HL-60 (cell line): ENCODE measurements at regions not wholly inside any gene's neighbourhood (a gene's known extent, or its start where the extent isn't known, plus 50 kb on each side); places are given as distances from the start of the nearest gene placed in this dataset.

ENCODE experiments used
- DNase-seq, 2 experiments: peaks; one replicate each; pipeline ENCODE4 v3.0.0-alpha.2; 2010 to 2020; ENCODE audit warnings: low read depth in 1 of 2, low spot score in 1 of 2
- H3K27ac ChIP-seq: fragments of 250-450 bp; sonication (Bioruptor Pico); replicated peaks from 2 replicates; pipeline ENCODE4 v1.5.1; 2020; ENCODE audit warnings: mild to moderate bottlenecking, moderate library complexity
- H3K27me3 ChIP-seq: fragments of 250-450 bp; sonication (Bioruptor Pico); 2 replicates; pipeline ENCODE4 v1.5.1; 2021; ENCODE audit warnings: mild to moderate bottlenecking, moderate library complexity; ENCODE audit not compliant: insufficient read depth, poor library complexity, severe bottlenecking
- H3K4me3 ChIP-seq: replicated peaks from 2 replicates; pipeline ENCODE4 v1.5.1; 2011; ENCODE audit warnings: mild to moderate bottlenecking, control low read depth, low read length; ENCODE audit not compliant: insufficient read depth
- GABPA ChIP-seq: IDR thresholded peaks from 2 replicates; pipeline ENCODE4 v1.6.1; 2012; ENCODE audit warnings: low read depth
- POLR2AphosphoS5 ChIP-seq: IDR thresholded peaks from 2 replicates; pipeline ENCODE4 v1.6.1; 2012; ENCODE audit warnings: low read depth
- REST ChIP-seq: IDR thresholded peaks from 2 replicates; pipeline ENCODE4 v1.6.1; 2012; ENCODE audit warnings: low read depth; ENCODE audit not compliant: insufficient replicate concordance
- SPI1 ChIP-seq: IDR thresholded peaks from 2 replicates; pipeline ENCODE4 v1.6.1; 2012; ENCODE audit warnings: low read depth, mild to moderate bottlenecking, borderline replicate concordance
- TF ChIP-seq, protein P1 (sequence below): IDR thresholded peaks from one replicate; pipeline ENCODE4 v1.5.1; 2011; ENCODE audit warnings: low read length, control low read depth, inconsistent platforms; ENCODE audit not compliant: insufficient read depth

DNA sequence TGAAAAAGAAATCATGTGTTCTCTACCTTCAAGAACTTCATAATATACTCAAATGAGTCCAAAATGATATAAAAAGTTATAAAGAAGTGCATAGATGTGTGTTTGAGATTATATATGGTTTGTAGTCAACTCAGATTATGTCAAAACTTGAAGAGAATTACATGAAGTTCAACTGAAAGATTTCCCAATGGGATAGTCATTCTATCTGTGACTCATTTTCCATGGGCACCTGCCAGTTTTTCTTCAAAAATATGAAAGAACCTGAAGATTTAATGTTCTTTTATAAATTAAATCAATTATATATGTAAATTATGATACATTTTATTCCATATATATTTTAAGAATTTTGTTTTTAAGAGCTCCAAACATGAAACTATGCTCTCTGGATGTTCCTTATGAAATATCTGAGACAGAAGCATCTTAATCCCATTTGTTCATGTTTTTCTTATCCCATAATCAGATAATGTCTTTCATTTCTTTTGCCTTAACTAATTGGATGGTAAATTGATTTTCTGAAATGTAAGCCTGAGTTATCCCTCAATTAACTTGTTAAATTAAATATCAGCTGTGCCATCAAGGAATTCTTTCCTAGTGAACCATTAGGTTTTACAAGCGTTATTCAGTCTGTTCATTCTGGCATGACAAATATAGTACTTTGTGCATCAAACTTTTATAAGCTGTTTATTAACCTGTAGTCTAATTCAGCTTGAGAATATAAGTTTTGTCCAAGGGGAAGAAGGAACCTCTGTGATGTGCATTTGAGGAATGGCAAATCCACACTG is 387.1 kb downstream of the IPMK start:
- H3K4me3 ChIP-seq = no peak overlapping the region
- H3K27ac ChIP-seq = no peak overlapping the region
- no peak for DNase-seq
- TF ChIP-seq POLR2AphosphoS5 (no peak), GABPA (no peak), REST (no peak), SPI1 (no peak)
- TF ChIP-seq, protein P1, sequence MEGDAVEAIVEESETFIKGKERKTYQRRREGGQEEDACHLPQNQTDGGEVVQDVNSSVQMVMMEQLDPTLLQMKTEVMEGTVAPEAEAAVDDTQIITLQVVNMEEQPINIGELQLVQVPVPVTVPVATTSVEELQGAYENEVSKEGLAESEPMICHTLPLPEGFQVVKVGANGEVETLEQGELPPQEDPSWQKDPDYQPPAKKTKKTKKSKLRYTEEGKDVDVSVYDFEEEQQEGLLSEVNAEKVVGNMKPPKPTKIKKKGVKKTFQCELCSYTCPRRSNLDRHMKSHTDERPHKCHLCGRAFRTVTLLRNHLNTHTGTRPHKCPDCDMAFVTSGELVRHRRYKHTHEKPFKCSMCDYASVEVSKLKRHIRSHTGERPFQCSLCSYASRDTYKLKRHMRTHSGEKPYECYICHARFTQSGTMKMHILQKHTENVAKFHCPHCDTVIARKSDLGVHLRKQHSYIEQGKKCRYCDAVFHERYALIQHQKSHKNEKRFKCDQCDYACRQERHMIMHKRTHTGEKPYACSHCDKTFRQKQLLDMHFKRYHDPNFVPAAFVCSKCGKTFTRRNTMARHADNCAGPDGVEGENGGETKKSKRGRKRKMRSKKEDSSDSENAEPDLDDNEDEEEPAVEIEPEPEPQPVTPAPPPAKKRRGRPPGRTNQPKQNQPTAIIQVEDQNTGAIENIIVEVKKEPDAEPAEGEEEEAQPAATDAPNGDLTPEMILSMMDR = no peak
- no peaks in the 10 kb centered on the region for H3K27me3 ChIP-seq

GRCh38 chr10:57874810-57875209 is 392.9 kb downstream of the IPMK start:
- no peak for DNase-seq
- no peak overlapping the region for H3K27ac ChIP-seq
- H3K27me3 ChIP-seq = no peaks in the 10 kb centered on the region
- no peak for TF ChIP-seq SPI1
- TF ChIP-seq POLR2AphosphoS5 = no peak
- TF ChIP-seq, protein P1 = no peak
- no peak for TF ChIP-seq REST
- TF ChIP-seq GABPA = no peak
- no peak overlapping the region for H3K4me3 ChIP-seq

GRCh38 chr10:57867241-57867640 is 400.5 kb downstream of the IPMK start:
- TF ChIP-seq POLR2AphosphoS5 (no peak), SPI1 (no peak)
- TF ChIP-seq, protein P1 = no peak
- no peak for DNase-seq
- no peaks in the 10 kb centered on the region for H3K27me3 ChIP-seq
- no peak overlapping the region for H3K4me3 ChIP-seq
- H3K27ac ChIP-seq = no peak overlapping the region
